HG02938 (cell line): ENCODE measurements at regions not wholly inside any gene's neighbourhood (a gene's known extent, or its start where the extent isn't known, plus 50 kb on each side); places are given as distances from the start of the nearest gene placed in this dataset.
"Not testable (repeated sequence)": the region's sequence is repeated elsewhere in the genome, so short reads cannot be mapped to it uniquely, and the experiment has no call there.

Source experiments
- ATAC-seq: cut with Tn5 transposase; IDR thresholded peaks from one replicate; pipeline ENCODE4 v1.9.1; 2021; ENCODE audit warnings: mild to moderate bottlenecking, moderate library complexity; ENCODE audit not compliant: unreplicated experiment

GRCh38 chrX:222800-223513 is 58.2 kb upstream of the PLCXD1 start:
- ATAC-seq, result not testable (repeated sequence)

- ATAC-seq, result not testable (repeated sequence)
Measured at GRCh38 chrX:223514-223854, 57.7 kb upstream of the PLCXD1 start.

- peak; percentile 83 for ATAC-seq
Measured at GRCh38 chrX:226474-227164, 54.6 kb upstream of the PLCXD1 start.

GRCh38 chrX:227396-227795 is 53.8 kb upstream of the PLCXD1 start:
- ATAC-seq, result not testable (repeated sequence)
